Fibroblast of the conjunctiva (primary cell): ENCODE measurements at regions not wholly inside any gene's neighbourhood (a gene's known extent, or its start where the extent isn't known, plus 50 kb on each side); places are given as distances from the start of the nearest gene placed in this dataset.

Experiments
- DNase-seq: peaks from one replicate; pipeline ENCODE4 v3.0.0-alpha.2; 2010; ENCODE audit warnings: low read depth

GRCh38 chr15:69628256-69629093, 175.9 kb downstream of the RPLP1 start:
- DNase-seq = no peak

- DNase-seq = no peak
Measured at GRCh38 chr15:69629631-69630161, 177.1 kb downstream of the RPLP1 start.

- DNase-seq = no peak
Measured at GRCh38 chr15:69631005-69631404, 178.4 kb downstream of the RPLP1 start.

- DNase-seq = no peak
Measured at GRCh38 chr15:69631978-69632377, 179.4 kb downstream of the RPLP1 start.

- no peak for DNase-seq
Measured at GRCh38 chr15:69634860-69635259, 182.2 kb downstream of the RPLP1 start.

GRCh38 chr15:69636169-69636915, 183.7 kb downstream of the RPLP1 start:
- no peak for DNase-seq

GRCh38 chr15:69637818-69638217, 185.2 kb downstream of the RPLP1 start:
- DNase-seq = no peak

- no peak for DNase-seq
Measured at GRCh38 chr15:69643476-69643875, 190.9 kb downstream of the RPLP1 start.

- DNase-seq = no peak
Measured at GRCh38 chr15:69643971-69644370, 191.4 kb downstream of the RPLP1 start.

- DNase-seq = no peak
Measured at GRCh38 chr15:69644876-69645275, 192.3 kb downstream of the RPLP1 start.

- DNase-seq = no peak
Measured at GRCh38 chr15:69647142-69647513, 194.5 kb downstream of the RPLP1 start.

- no peak for DNase-seq
Measured at GRCh38 chr15:69648212-69648611, 195.6 kb downstream of the RPLP1 start.

- DNase-seq = no peak
Measured at GRCh38 chr15:69648775-69649735, 196.4 kb downstream of the RPLP1 start.

- no peak for DNase-seq
Measured at GRCh38 chr15:69652293-69652692, 199.7 kb downstream of the RPLP1 start.

GRCh38 chr15:69652751-69653305, 200.2 kb downstream of the RPLP1 start:
- DNase-seq = no peak

- no peak for DNase-seq
Measured at GRCh38 chr15:69653306-69653705, 200.7 kb downstream of the RPLP1 start.

GRCh38 chr15:69653846-69654245, 201.2 kb downstream of the RPLP1 start:
- no peak for DNase-seq

GRCh38 chr15:69656271-69657030, 203.8 kb downstream of the RPLP1 start:
- DNase-seq = no peak

GRCh38 chr15:69657626-69658025, 205.0 kb downstream of the RPLP1 start:
- DNase-seq = no peak

- no peak for DNase-seq
Measured at GRCh38 chr15:69658411-69658945, 205.9 kb downstream of the RPLP1 start.
